ENCODE measurements at regions not wholly inside any gene's neighbourhood (a gene's known extent, or its start where the extent isn't known, plus 50 kb on each side); places are given as distances from the start of the nearest gene placed in this dataset.
"Not testable (repeated sequence)": the region's sequence is repeated elsewhere in the genome, so short reads cannot be mapped to it uniquely, and the experiment has no call there.

- DNase-seq = not testable (repeated sequence)
Observed at GRCh38 chr10:20652424-20652823, 244.7 kb downstream of the NEBL start.

GRCh38 chr10:20648263-20648874 lies 248.7 kb downstream of the NEBL start:
- DNase-seq = no peak

- DNase-seq = no peak
Observed at GRCh38 chr10:20647756-20648155, 249.4 kb downstream of the NEBL start.

- no peak for DNase-seq
Observed at GRCh38 chr10:20644421-20644820, 252.7 kb downstream of the NEBL start.

- no peak for DNase-seq
Observed at GRCh38 chr10:20641605-20642004, 255.5 kb downstream of the NEBL start.

- no peak for DNase-seq
Observed at GRCh38 chr10:20635570-20635969, 261.5 kb downstream of the NEBL start.

GRCh38 chr10:20634839-20635238 lies 262.3 kb downstream of the NEBL start:
- DNase-seq = no peak

GRCh38 chr10:20633714-20634113 lies 263.4 kb downstream of the NEBL start:
- DNase-seq = no peak

- no peak for DNase-seq
Observed at GRCh38 chr10:20632696-20633095, 264.4 kb downstream of the NEBL start.

GRCh38 chr10:20631229-20631628 lies 265.9 kb downstream of the NEBL start:
- no peak for DNase-seq

- no peak for DNase-seq
Observed at GRCh38 chr10:20630092-20630643, 266.9 kb downstream of the NEBL start.

GRCh38 chr10:20627946-20628507 lies 269.1 kb downstream of the NEBL start:
- no peak for DNase-seq

- no peak for DNase-seq
Observed at GRCh38 chr10:20627087-20627486, 270.0 kb downstream of the NEBL start.

- DNase-seq = no peak
Observed at GRCh38 chr10:20625868-20626267, 271.2 kb downstream of the NEBL start.

GRCh38 chr10:20624642-20625041 lies 272.5 kb downstream of the NEBL start:
- no peak for DNase-seq

- DNase-seq = no peak
Observed at GRCh38 chr10:20623546-20623945, 273.6 kb downstream of the NEBL start.

- no peak for DNase-seq
Observed at GRCh38 chr10:20622531-20623211, 274.4 kb downstream of the NEBL start.

GRCh38 chr10:20620981-20621380 lies 276.1 kb downstream of the NEBL start:
- no peak for DNase-seq

GRCh38 chr10:20618011-20618547 lies 279.0 kb downstream of the NEBL start:
- DNase-seq = no peak

- no peak for DNase-seq
Observed at GRCh38 chr10:20616918-20617810, 279.9 kb downstream of the NEBL start.

GRCh38 chr10:20616056-20616671 lies 280.9 kb downstream of the NEBL start:
- DNase-seq = no peak

- DNase-seq = no peak
Observed at GRCh38 chr10:20615395-20615794, 281.7 kb downstream of the NEBL start.

Measured in right forelimb (tissue), 1 donor.